ENCODE measurements at regions not wholly inside any gene's neighbourhood (a gene's known extent, or its start where the extent isn't known, plus 50 kb on each side); places are given as distances from the start of the nearest gene placed in this dataset.

GRCh38 chr14:76583174-76583573 is 178.1 kb upstream of the VASH1 start:
- DNase-seq (ENCODE audit: low read depth, low spot score): no peak
- Histone ChIP-seq H3K9me1 (replicated peaks; ENCODE audit: control insufficient read depth, extremely low read depth, insufficient read depth, low read length) (no peaks in the 10 kb centered on the region), H3K4me3 (replicated peaks in 1 of 3; ENCODE audit: insufficient read depth in 1 of 3, low read depth in 1 of 3, low read length in 3 of 3) (no peak overlapping the region), H4K20me1 (replicated peaks; ENCODE audit: control insufficient read depth, extremely low read depth, insufficient read depth, low read length) (no peaks in the 10 kb centered on the region), H3K27ac (ENCODE audit: insufficient read depth, low read depth, low read length) (no peak overlapping the region), H3K4me1 (ENCODE audit: control insufficient read depth, extremely low read depth, insufficient read depth, low read length) (peaks cover 4% of the 10 kb centered on the region), H3K9me3 (replicated peaks; ENCODE audit: control insufficient read depth, insufficient read depth, low read length) (no peaks in the 10 kb centered on the region), H3K9ac (replicated peaks; ENCODE audit: extremely low read depth, insufficient read depth, low read length) (no peak overlapping the region), H3K27me3 (ENCODE audit: control insufficient read depth in 2 of 2, insufficient read depth in 2 of 2, low read length in 2 of 2) (no peaks in the 10 kb centered on the region), H3K36me3 (ENCODE audit: control insufficient read depth in 2 of 2, extremely low read depth in 1 of 2, insufficient read depth in 2 of 2, low read length in 2 of 2) (no peaks in the 10 kb centered on the region), H3K4me2 (ENCODE audit: insufficient read depth, low read length) (no peak overlapping the region), H2AFZ (ENCODE audit: low read depth, low read length) (no peak overlapping the region), H3K79me2 (ENCODE audit: control insufficient read depth, insufficient read depth, low read length) (no peaks in the 10 kb centered on the region)
- no TSS peak for BruUV-seq (replicated peaks)
- intact Hi-C loops (cut with micrococcal nuclease) (no loop called here), dilution Hi-C loops (cut with MboI; ENCODE audit: extremely low pct_ligation_motif_present, low sequenced_read_pairs) (no loop called here)
- ChIA-PET POLR2A (no interaction called here), CTCF (no interaction called here)
- TF ChIP-seq GATA2 (IDR thresholded peaks at IDR 0.05; ENCODE audit: insufficient read depth, insufficient read length, low read depth, low read length) (no peak), MYC (IDR thresholded peaks at IDR 0.05; ENCODE audit: low read depth, low read length) (no peak), MAX (IDR thresholded peaks at IDR 0.05; ENCODE audit: insufficient read depth, insufficient read length) (no peak), FOS (IDR thresholded peaks at IDR 0.05; ENCODE audit: borderline replicate concordance, insufficient read depth, low read length) (no peak)
- no peak for FAIRE-seq

GRCh38 chr14:76583805-76584204 is 177.5 kb upstream of the VASH1 start:
- no peaks in the 10 kb centered on the region for H3K9me3 ChIP-seq (replicated peaks; ENCODE audit: control insufficient read depth, insufficient read depth, low read length)
- ChIA-PET CTCF (interaction anchor here (0.7 to 1.5 kb wide), 5 partner anchors 8 to 136 kb away, joined by 3 to 4 read pairs (median 3); no protein-coding TSS in a partner anchor), POLR2A (no interaction called here)
- no peaks in the 10 kb centered on the region for H3K36me3 ChIP-seq (ENCODE audit: control insufficient read depth in 2 of 2, extremely low read depth in 1 of 2, insufficient read depth in 2 of 2, low read length in 2 of 2)
- no peak overlapping the region for H2AFZ ChIP-seq (ENCODE audit: low read depth, low read length)
- H3K4me1 ChIP-seq (ENCODE audit: control insufficient read depth, extremely low read depth, insufficient read depth, low read length): peaks cover 4% of the 10 kb centered on the region
- H3K4me2 ChIP-seq (ENCODE audit: insufficient read depth, low read length): no peak overlapping the region
- FAIRE-seq: no peak
- TF ChIP-seq POLR2AphosphoS5 (IDR thresholded peaks at IDR 0.05; ENCODE audit: insufficient read depth, low read depth, low read length) (no peak), FOS (IDR thresholded peaks at IDR 0.05; ENCODE audit: borderline replicate concordance, insufficient read depth, low read length) (no peak), JUN (IDR thresholded peaks at IDR 0.05; ENCODE audit: borderline replicate concordance, insufficient read depth, insufficient read length, low read depth) (no peak), EZH2 (IDR thresholded peaks at IDR 0.05; ENCODE audit: borderline replicate concordance, low read depth, low read length, severe bottlenecking) (no peak)
- no peaks in the 10 kb centered on the region for H3K9me1 ChIP-seq (replicated peaks; ENCODE audit: control insufficient read depth, extremely low read depth, insufficient read depth, low read length)
- no peak overlapping the region for H3K4me3 ChIP-seq (replicated peaks in 1 of 3; ENCODE audit: insufficient read depth in 1 of 3, low read depth in 1 of 3, low read length in 3 of 3)
- H3K9ac ChIP-seq (replicated peaks; ENCODE audit: extremely low read depth, insufficient read depth, low read length): no peak overlapping the region
- H3K79me2 ChIP-seq (ENCODE audit: control insufficient read depth, insufficient read depth, low read length): no peaks in the 10 kb centered on the region
- dilution Hi-C loops (cut with MboI; ENCODE audit: extremely low pct_ligation_motif_present, low sequenced_read_pairs): no loop called here
- H3K27me3 ChIP-seq (ENCODE audit: control insufficient read depth in 2 of 2, insufficient read depth in 2 of 2, low read length in 2 of 2): no peaks in the 10 kb centered on the region
- intact Hi-C loops (cut with micrococcal nuclease): loop anchor here (1.0 kb wide), 1 partner anchor 8 kb away; no protein-coding TSS in a partner anchor
- no peak for DNase-seq (ENCODE audit: low read depth, low spot score)
- BruUV-seq (replicated peaks): no TSS peak
- H4K20me1 ChIP-seq (replicated peaks; ENCODE audit: control insufficient read depth, extremely low read depth, insufficient read depth, low read length): no peaks in the 10 kb centered on the region
- H3K27ac ChIP-seq (ENCODE audit: insufficient read depth, low read depth, low read length): no peak overlapping the region
